Mucosa of descending colon (tissue), 3 donors: ENCODE measurements at regions not wholly inside any gene's neighbourhood (a gene's known extent, or its start where the extent isn't known, plus 50 kb on each side); places are given as distances from the start of the nearest gene placed in this dataset.

ENCODE experiments used
- ATAC-seq: fragments of 200-7000 bp; cut with Tn5 transposase; one replicate; pipeline ENCODE4 v1.9.1; 2020; ENCODE audit warnings: mild to moderate bottlenecking, moderate library complexity
- DNase-seq, 3 donors: peaks; one replicate each; pipeline ENCODE4 v3.0.0-alpha.2; 2020
- H3K36me3 ChIP-seq: fragments of 200-600 bp; one replicate; pipeline ENCODE4 v1.8.0; 2021; ENCODE audit warnings: low read depth, mild to moderate bottlenecking
- H3K4me1 ChIP-seq: fragments of 200-600 bp; one replicate; pipeline ENCODE4 v1.8.0; 2021; ENCODE audit warnings: low read depth, mild to moderate bottlenecking
- H3K4me3 ChIP-seq: fragments of 200-600 bp; one replicate; pipeline ENCODE4 v1.8.0; 2021; ENCODE audit warnings: mild to moderate bottlenecking
- H3K9me3 ChIP-seq: fragments of 200-600 bp; one replicate; pipeline ENCODE4 v1.8.0; 2021; ENCODE audit warnings: mild to moderate bottlenecking
- CTCF ChIP-seq: fragments of 200-600 bp; IDR thresholded peaks from one replicate; pipeline ENCODE4 v1.8.0; 2022; ENCODE audit warnings: antibody characterized with exemption, mild to moderate bottlenecking
- intact Hi-C, 2 donors: fragments of 100-400 bp; cut with DNase I in 1 of 2; cut with micrococcal nuclease in 1 of 2; formaldehyde crosslinking; loops; one replicate each; pipeline versions ENCODE4 v1.11.0 to v1.11.1; 2022; cut with DNase I, micrococcal nuclease
- donor health status: DM: no; HTN: no; CAD: no; lungs with moderate emphysema.
- donor health status: DM: no; HTN: no; CAD: no.
- donor health status: DM: no; HTN: yes; CAD: no.

GRCh38 chr14:29444216-29444615 is 483.4 kb downstream of the PRKD1 start:
- Histone ChIP-seq H3K4me1 (no peaks in the 10 kb centered on the region), H3K36me3 (no peaks in the 10 kb centered on the region), H3K9me3 (no peaks in the 10 kb centered on the region), H3K4me3 (no peak overlapping the region)
- no peak for TF ChIP-seq CTCF
- ATAC-seq (no peak), DNase-seq (no peak)
- intact Hi-C loops: no loop called here

DNA sequence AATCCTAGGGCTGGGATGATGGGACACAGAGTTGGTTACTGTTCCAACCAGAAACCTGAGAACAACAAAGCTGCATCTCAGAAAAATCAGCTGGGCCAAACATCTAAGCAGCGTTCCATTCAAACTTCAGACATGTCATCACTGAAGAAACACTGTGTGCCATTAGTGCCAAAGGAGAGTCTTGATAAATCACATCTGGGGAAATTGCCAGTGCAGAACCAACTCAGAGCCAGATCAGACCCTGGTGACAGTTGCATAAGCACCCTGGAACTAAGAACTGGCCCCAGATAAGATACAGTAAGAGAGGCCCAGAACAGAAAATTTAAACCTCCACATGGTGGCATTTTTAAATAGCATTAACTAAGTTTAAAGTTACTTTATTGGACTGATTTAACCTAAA is 482.8 kb downstream of the PRKD1 start:
- no peaks in the 10 kb centered on the region for H3K9me3 ChIP-seq
- no peak for TF ChIP-seq CTCF
- H3K36me3 ChIP-seq: no peaks in the 10 kb centered on the region
- no peaks in the 10 kb centered on the region for H3K4me1 ChIP-seq
- intact Hi-C loops: no loop called here
- ATAC-seq (no peak), DNase-seq (no peak)
- no peak overlapping the region for H3K4me3 ChIP-seq

GRCh38 chr14:29446971-29447370 is 480.7 kb downstream of the PRKD1 start:
- Histone ChIP-seq H3K4me1 (no peaks in the 10 kb centered on the region), H3K4me3 (no peak overlapping the region), H3K9me3 (no peaks in the 10 kb centered on the region), H3K36me3 (no peaks in the 10 kb centered on the region)
- no peak for TF ChIP-seq CTCF
- no peak for ATAC-seq
- intact Hi-C loops: no loop called here
- no peak for DNase-seq

DNA sequence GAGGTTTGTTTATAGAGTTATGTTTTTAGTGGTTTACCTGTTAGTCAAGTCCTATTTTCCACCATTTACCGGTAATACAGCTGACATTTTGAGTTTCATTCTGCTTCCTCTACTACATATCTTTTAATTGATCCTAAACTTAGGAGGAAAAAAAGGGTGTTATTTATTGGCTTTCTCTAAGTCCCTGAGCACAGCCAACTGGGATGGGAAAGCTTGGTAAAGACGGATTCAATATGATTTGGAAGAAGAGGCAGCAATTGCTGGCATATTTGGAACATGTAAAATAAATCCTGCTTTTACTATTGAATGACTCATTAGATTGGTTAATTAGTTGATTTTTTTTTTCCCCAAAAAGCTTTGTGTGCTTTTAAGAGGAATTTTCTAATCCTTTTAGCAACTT is 475.7 kb downstream of the PRKD1 start:
- Histone ChIP-seq H3K4me1 (no peaks in the 10 kb centered on the region), H3K4me3 (no peak overlapping the region), H3K9me3 (no peaks in the 10 kb centered on the region), H3K36me3 (no peaks in the 10 kb centered on the region)
- no peak for TF ChIP-seq CTCF
- DNase-seq: no peak
- intact Hi-C loops: no loop called here
- no peak for ATAC-seq

DNA sequence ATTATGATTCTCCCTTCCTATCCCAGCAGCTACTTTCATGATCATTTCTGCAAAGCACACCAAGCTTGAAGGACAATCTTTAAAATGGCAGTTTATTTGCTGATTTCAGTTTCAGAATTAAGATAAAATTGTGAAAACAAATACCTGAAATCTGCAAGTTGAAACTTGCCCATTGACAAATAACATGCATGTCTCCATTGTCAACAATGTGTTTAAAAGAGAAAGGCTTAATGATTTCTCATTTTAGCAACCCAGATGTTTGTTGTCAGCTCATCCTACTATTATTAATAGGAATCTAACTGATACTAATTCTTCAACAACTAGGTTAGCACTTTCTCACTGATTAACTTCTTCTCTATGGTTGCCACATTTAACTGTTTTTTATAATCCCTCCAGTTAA is 474.6 kb downstream of the PRKD1 start:
- TF ChIP-seq CTCF: no peak
- Histone ChIP-seq H3K36me3 (no peaks in the 10 kb centered on the region), H3K4me3 (no peak overlapping the region), H3K4me1 (no peaks in the 10 kb centered on the region), H3K9me3 (no peaks in the 10 kb centered on the region)
- ATAC-seq: no peak
- intact Hi-C loops: no loop called here
- no peak for DNase-seq

DNA sequence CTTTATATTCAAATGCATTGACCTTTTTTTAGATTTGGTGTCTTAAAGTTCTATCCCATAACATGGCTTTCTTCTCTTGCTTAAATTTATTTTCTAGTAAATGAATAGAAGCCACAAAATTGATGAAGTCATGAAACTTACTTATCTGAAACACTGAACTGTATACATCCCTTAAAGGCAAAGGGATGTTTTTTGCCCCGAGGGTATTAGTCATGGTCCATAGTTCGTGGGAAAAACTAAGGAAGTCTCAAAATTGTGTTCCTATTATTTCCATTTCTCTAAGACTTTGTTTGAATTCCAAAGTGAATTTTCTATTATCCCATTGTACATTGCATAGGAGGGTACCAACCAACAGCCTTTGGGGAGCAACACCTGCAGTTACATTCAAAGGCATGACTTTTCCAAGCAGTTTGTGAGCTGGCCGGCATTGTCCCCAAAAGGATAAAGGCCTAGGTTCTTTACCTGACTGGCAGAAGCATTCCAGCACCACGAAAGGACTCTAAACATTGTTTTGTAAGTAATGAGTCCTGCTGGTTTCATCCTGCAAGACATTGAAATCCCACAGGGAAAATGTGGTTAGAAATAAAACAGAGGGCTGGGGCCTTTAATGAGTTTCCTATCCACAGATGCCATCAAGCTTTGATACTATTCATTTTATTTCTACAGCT is 473.5 kb downstream of the PRKD1 start:
- no peaks in the 10 kb centered on the region for H3K4me1 ChIP-seq
- H3K4me3 ChIP-seq: no peak overlapping the region
- no peak for ATAC-seq
- TF ChIP-seq CTCF: no peak
- H3K9me3 ChIP-seq: no peaks in the 10 kb centered on the region
- no peaks in the 10 kb centered on the region for H3K36me3 ChIP-seq
- intact Hi-C loops: no loop called here
- no peak for DNase-seq
